Adrenal gland (tissue), 9 donors: ENCODE measurements at regions not wholly inside any gene's neighbourhood (a gene's known extent, or its start where the extent isn't known, plus 50 kb on each side); places are given as distances from the start of the nearest gene placed in this dataset.

Experiments
- DNase-seq, 7 donors: peaks; one replicate each; pipeline ENCODE4 v3.0.0-alpha.2; 2019 to 2020
- H3K27ac ChIP-seq, 5 donors: fragments of 200-600 bp; sonication (generic) in 4 of 5; 1 replicate in 3 of 5; 2 replicates in 2 of 5; pipeline versions ENCODE4 v1.5.1 to v1.8.0; 2016 to 2020; ENCODE audit warnings: mild to moderate bottlenecking in 1 of 5
- H3K27me3 ChIP-seq: fragments of 200-600 bp; 2 replicates; pipeline ENCODE4 v1.8.0; 2021
- H3K36me3 ChIP-seq, 2 donors: fragments of 200-600 bp; replicated peaks in 1 of 2; 1 replicate in 1 of 2; 2 replicates in 1 of 2; pipeline versions ENCODE4 v1.5.1 to v1.8.0; 2018 to 2022
- H3K4me1 ChIP-seq, 2 donors: fragments of 200-600 bp; replicated peaks in 1 of 2; 1 replicate in 1 of 2; 2 replicates in 1 of 2; pipeline versions ENCODE4 v1.5.1 to v1.8.0; 2018 to 2021
- H3K4me3 ChIP-seq, 4 donors: fragments of 200-600 bp; sonication (generic) in 3 of 4; one replicate each; pipeline ENCODE4 v1.5.1; 2016 to 2018
- H3K9me3 ChIP-seq, 3 donors: fragments of 200-600 bp; sonication (generic) in 1 of 3; replicated peaks in 1 of 3; 1 replicate in 2 of 3; 2 replicates in 1 of 3; pipeline versions ENCODE4 v1.5.1 to v1.8.0; 2016 to 2021
- POLR2A ChIP-seq, 2 donors: fragments of 450-650 bp; IDR thresholded peaks; one replicate each; pipeline ENCODE4 v1.6.1; 2017; ENCODE audit warnings: antibody characterized with exemption in 2 of 2, mild to moderate bottlenecking in 2 of 2, moderate library complexity in 1 of 2
- WGBS, 4 donors: extraction: QIAGEN DNeasy Blood & Tissue Kit in 2 of 4; methylation state at CpG; one replicate each; pipeline versions ENCODE4 v1.1.5 to v1.1.7; 2013 to 2017; 5-methylcytosine and 5-hydroxymethylcytosine counted together
- intact Hi-C, 2 donors: fragments of 100-400 bp; cut with DNase I; formaldehyde crosslinking; loops; one replicate each; pipeline versions ENCODE4 v1.14.1 to v1.15.0; 2022 to 2023
- TF ChIP-seq, protein P1 (sequence below), 6 experiments: fragments of 450-650 bp in 4 of 6; fragments of 200-600 bp in 2 of 6; sonication (generic) in 1 of 6; IDR thresholded peaks; 1 replicate in 5 of 6; 2 replicates in 1 of 6; pipeline versions ENCODE4 v1.5.1 to v1.8.0; 2016 to 2021; ENCODE audit warnings: antibody characterized with exemption in 6 of 6, mild to moderate bottlenecking in 2 of 6, moderate library complexity in 1 of 6
- donor health status: healthy with polysubstance abuse.
- donor health status: Bipolar disorder and iron deficiency.
- donor health status: DM: yes; HTN: yes; CAD: no.
- donor health status: DM: no; HTN: no; CAD: no.
- donor health status: DM: no; HTN: no; CAD: no.

DNA sequence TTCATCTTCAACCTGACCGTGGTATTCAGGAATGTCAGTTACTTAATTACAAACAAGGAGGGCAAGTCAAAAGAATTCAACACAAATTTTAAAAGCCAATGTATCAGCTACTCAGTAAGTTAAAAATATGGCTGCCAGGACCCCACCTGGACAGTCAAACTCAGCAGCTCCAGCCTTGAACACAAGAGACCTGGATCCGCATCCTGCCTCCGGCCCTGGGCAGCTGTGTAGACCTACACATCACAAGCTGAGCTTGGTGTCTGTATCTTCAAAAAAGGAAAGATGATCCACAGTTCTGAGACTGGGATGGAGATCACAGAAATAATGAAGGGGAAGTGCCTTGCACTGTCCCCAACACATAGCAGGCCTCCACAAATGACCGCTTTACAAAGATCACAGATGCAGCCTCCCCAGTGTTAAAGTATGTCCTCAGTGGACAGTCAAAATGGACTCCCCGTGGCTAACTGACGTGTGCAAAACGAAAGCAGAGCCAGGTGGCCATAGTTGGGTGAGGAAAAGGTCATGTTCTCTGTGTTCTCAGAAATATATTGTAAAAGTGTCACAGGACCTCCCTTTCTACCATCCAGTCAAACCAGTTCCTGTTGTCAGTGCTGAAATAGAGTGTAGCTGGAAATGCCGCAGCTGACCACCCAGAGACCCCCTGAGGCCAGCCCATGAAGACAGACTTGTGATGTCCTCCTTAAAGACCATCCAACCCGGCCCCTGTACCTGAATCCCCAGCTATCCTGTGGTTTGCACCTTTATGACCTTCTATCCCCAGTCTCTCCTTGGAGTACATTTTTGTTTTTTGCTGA, 168.5 kb upstream of the NSMCE3 start:
- Histone ChIP-seq H3K27ac (no peak overlapping the region), H3K36me3 (no peaks in the 10 kb centered on the region), H3K4me3 (no peak overlapping the region), H3K4me1 (no peaks in the 10 kb centered on the region), H3K27me3 (no peaks in the 10 kb centered on the region), H3K9me3 (no peaks in the 10 kb centered on the region)
- TF ChIP-seq, protein P1, sequence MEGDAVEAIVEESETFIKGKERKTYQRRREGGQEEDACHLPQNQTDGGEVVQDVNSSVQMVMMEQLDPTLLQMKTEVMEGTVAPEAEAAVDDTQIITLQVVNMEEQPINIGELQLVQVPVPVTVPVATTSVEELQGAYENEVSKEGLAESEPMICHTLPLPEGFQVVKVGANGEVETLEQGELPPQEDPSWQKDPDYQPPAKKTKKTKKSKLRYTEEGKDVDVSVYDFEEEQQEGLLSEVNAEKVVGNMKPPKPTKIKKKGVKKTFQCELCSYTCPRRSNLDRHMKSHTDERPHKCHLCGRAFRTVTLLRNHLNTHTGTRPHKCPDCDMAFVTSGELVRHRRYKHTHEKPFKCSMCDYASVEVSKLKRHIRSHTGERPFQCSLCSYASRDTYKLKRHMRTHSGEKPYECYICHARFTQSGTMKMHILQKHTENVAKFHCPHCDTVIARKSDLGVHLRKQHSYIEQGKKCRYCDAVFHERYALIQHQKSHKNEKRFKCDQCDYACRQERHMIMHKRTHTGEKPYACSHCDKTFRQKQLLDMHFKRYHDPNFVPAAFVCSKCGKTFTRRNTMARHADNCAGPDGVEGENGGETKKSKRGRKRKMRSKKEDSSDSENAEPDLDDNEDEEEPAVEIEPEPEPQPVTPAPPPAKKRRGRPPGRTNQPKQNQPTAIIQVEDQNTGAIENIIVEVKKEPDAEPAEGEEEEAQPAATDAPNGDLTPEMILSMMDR (IDR thresholded peaks at IDR 0.05) = no peak
- WGBS, 4 donors = 66 to 81% (median 72%) methylated on average over 7 to 9 of the region's 9 CpGs
- intact Hi-C loops = loop anchor here in 1 of 2 donors (10.0 kb wide), 1 partner anchor 57 kb away; no protein-coding TSS in a partner anchor
- no peak for DNase-seq

DNA sequence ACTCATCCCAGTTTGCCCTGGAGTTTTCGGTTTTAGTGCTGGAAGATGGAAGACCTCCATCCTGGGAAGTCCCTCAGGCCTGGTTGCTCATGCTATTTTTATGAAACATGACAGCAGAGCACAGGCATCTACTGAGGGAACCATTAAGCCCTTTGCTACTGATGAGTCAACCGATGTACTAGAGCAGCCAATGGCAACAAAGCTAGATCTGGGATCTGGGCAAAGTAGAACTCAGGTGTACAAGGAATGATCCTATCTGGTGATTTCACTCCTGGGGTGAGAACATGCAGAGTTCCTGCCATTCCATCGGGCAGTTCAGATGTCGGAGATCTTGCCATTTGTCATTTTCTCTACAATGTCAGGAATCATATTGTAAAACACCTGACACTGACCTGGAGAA, 166.2 kb upstream of the NSMCE3 start:
- TF ChIP-seq, protein P1 (IDR thresholded peaks at IDR 0.05) = no peak
- no peak for TF ChIP-seq POLR2A (IDR thresholded peaks at IDR 0.05)
- Histone ChIP-seq H3K9me3 (no peaks in the 10 kb centered on the region), H3K36me3 (no peaks in the 10 kb centered on the region), H3K4me1 (no peaks in the 10 kb centered on the region), H3K4me3 (no peak overlapping the region), H3K27ac (no peak overlapping the region), H3K27me3 (no peaks in the 10 kb centered on the region)
- DNase-seq = no peak
- intact Hi-C loops = loop anchor here in 1 of 2 donors (10.0 kb wide), 1 partner anchor 59 kb away; no protein-coding TSS in a partner anchor
- WGBS, 4 donors = 84 to 93% (median 87%) methylated on average over 4 of the region's 4 CpGs

DNA sequence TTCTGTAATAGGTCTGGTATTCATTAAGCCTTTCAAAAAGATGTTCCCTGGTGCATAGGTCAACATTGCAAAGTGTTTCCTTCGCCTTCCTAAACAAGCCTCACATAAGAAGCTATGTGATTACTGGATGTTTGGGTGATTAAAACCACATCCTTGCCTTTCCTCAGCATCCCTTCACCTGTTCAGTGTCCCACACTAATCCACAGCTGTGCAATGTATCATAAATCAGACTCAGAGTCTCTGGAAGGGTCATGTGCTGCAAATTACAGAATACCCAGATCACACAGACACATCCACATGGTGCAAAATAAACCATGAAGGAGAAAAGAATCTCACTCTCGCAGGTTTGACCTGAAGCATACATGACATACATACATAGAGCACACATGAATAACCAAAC, 164.7 kb upstream of the NSMCE3 start:
- no peak overlapping the region for H3K4me3 ChIP-seq
- intact Hi-C loops = loop anchor here in 1 of 2 donors (10.0 kb wide), 1 partner anchor 61 kb away; no protein-coding TSS in a partner anchor
- no peak overlapping the region for H3K27ac ChIP-seq
- no peaks in the 10 kb centered on the region for H3K9me3 ChIP-seq
- H3K36me3 ChIP-seq = no peaks in the 10 kb centered on the region
- DNase-seq = no peak
- no peaks in the 10 kb centered on the region for H3K27me3 ChIP-seq
- no peaks in the 10 kb centered on the region for H3K4me1 ChIP-seq
- TF ChIP-seq POLR2A (IDR thresholded peaks at IDR 0.05) = no peak
- TF ChIP-seq, protein P1 (IDR thresholded peaks at IDR 0.05) = no peak
- WGBS, 4 donors = 51 to 82% (median 62%) methylated on average over 2 of the region's 2 CpGs

DNA sequence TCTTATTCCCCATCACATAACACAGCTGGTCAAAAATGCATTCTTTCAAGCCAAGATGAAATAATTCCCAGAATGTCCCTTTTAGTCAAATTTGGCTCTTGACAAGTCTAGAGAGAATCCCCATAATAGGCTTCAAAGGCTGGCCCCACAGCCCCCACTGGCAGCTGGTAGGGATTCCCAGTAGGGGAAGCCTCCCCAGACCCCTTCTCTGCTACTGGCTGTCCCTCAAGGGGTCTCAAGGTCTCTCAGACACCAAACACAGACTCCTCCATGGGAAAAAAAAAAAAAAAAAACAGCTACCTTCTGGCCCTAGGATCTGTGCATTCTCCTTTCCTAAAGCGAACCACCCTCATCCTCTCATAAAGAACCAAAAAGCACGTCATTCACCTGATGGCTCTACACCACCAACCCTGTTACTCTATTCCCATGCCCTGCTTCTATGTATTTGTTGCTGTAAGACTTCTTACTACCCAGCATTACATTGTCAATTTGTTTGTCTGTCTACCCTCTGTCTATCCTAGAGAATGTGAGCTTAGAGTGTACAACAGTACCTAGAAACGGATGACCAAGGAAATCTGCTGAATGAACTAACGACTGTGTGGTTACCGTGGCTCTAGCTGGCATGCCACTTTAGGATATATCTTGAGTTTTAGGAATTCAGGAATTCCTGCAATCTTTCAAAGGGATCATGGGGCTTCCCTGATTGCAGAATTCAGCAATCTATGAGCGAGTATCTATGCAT, 164.1 kb upstream of the NSMCE3 start:
- 76 to 81% (median 79%) methylated on average over 6 of the region's 6 CpGs for WGBS, 4 donors
- no peak for DNase-seq
- H3K27me3 ChIP-seq = no peaks in the 10 kb centered on the region
- H3K4me3 ChIP-seq = no peak overlapping the region
- H3K4me1 ChIP-seq = no peaks in the 10 kb centered on the region
- intact Hi-C loops = loop anchor here in 1 of 2 donors (10.0 kb wide), 1 partner anchor 61 kb away; no protein-coding TSS in a partner anchor
- no peaks in the 10 kb centered on the region for H3K36me3 ChIP-seq
- no peak overlapping the region for H3K27ac ChIP-seq
- no peaks in the 10 kb centered on the region for H3K9me3 ChIP-seq
- TF ChIP-seq, protein P1 (IDR thresholded peaks at IDR 0.05) = no peak
- TF ChIP-seq POLR2A (IDR thresholded peaks at IDR 0.05) = no peak
